ENCODE measurements at regions not wholly inside any gene's neighbourhood (a gene's known extent, or its start where the extent isn't known, plus 50 kb on each side); places are given as distances from the start of the nearest gene placed in this dataset.

DNA sequence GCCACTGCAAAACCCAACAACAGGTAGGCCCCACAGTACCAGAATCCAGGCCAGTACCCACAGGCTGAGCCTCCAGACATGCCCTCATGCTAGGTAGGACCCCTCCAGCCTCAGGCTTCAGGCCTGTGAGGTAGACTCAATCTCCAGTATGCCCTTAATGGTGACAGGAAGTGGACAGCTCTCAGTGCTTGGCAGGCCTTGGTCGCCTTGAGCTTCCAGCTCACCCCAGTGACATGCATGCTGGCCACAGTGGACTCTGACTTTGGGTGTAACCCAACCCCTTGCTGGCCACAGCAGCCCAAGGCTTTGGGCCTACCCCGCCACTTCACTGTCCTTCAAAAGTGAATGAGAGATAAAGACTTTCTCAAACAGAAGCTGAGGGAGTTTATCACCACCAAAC, 324.2 kb downstream of the ANTXR2 start:
- TF ChIP-seq POLR2A (IDR thresholded peaks at IDR 0.05; ENCODE audit: low read depth, low read length), result no peak
- no peak for TF ChIP-seq TAF1 (IDR thresholded peaks at IDR 0.05; ENCODE audit: low read depth, low read length)
- TF ChIP-seq POLR2AphosphoS5 (IDR thresholded peaks at IDR 0.05; ENCODE audit: low read depth, low read length), result no peak
- TF ChIP-seq PAX5 (IDR thresholded peaks at IDR 0.05; ENCODE audit: insufficient read depth, low read length, severe bottlenecking), result no peak
- TF ChIP-seq SPI1 (IDR thresholded peaks at IDR 0.05; ENCODE audit: low read depth, low read length), result no peak
